HG02610 (cell line): ENCODE measurements at regions not wholly inside any gene's neighbourhood (a gene's known extent, or its start where the extent isn't known, plus 50 kb on each side); places are given as distances from the start of the nearest gene placed in this dataset.

ENCODE experiments used
- ATAC-seq: cut with Tn5 transposase; IDR thresholded peaks from one replicate; pipeline ENCODE4 v1.9.1; 2021; ENCODE audit warnings: mild to moderate bottlenecking, moderate library complexity; ENCODE audit not compliant: unreplicated experiment

DNA sequence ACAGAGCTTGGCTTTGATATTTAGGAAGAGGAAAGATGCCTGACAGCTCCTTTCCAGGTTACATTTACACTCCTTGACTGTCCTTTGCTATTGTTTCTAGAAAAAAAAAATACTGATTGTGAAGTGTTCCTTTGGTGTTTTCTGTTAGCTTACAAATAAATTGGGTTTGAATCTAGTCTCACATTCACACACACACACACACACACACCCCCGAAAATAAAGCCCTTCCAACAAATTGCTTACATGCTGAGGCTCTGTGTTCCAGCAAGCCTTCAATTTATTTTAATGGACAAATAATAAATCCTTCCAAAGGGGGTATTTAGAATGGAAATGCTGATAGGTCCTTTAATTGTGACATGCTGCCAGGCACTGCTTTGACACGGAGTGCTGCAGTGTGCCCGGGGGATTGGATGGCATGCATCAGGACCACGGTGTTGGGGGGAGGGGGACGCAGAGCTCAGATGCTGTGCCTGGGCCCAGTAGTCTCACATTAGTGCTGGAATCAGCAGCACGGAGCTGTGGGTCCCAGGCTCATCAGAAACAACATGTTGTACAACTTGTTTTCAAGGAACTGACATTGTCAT, 199.9 kb downstream of the CD83 start:
- ATAC-seq, result no peak

DNA sequence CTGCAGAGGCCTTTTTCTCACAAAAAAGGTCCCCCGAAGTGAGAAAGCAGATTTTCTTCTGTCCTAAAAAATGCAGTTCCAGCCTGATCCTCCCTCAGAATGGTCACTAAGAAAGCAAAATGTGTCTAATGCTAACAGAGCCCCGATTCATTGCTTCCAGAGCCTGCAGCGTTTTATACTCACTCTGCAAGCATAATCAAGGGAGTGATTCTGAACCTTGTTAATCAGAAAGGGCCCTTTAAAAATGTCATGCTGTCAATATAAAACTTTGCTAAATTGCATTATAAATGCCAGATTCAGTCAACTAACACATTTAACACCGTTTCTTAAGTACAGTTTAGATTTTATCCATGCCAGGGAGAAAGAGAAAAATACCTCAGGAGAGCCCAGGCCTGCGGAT, 202.8 kb downstream of the CD83 start:
- no peak for ATAC-seq

DNA sequence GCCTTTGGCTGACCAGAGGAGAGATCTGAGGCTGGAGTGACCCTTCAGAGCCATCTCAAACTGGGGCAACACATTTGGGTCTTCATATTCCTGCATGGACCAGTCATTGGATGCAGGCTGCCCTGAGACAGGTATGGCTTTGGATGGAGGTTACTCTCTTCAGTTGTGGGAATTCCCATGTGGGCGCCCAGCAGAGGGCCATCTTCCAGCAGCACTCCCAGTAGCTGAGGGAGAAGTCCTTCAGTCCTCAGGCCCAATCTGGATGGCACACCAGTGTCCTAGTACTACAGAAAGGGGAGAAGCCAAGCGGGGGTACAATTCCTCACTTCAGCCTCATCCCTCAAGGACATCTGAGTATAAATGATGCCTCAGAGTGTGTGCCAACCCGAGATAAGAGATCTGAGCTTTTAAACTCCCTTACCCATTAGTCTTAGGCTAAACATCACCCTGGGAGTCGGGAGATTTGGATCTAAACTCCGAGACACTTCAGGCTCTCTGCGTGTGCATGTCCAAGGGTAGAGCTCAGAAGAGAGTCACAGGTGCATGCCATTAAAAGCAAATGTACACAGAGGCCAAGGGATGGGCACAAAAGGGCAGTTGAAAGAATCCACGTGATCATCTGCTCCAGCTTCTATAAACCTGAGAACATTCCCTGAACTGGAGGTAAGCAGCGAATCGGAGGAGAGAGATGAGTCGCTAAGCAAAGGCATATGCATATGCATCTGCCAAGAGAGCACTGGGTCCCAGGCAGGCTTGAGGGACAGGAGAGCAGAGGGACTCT, 204.6 kb downstream of the CD83 start:
- no peak for ATAC-seq

DNA sequence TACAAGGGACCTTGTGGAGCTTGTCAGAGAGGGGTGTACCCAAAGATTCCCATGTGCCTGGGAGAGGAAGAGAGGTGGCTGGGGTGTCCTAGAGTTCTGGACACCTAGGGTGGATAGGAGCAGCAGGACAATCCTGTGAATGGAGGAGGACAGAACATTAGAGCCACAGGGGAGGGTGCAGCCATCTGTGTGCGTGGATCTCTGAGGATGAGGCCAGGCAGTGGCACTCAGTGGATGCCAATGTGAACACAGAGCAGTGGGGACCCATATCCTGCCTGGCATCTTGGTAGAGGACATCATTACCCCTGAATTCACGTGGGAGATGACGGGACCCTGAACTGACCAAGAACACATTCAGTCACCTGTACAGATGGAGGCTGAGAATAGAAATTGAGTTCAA, 205.3 kb downstream of the CD83 start:
- ATAC-seq, result no peak

DNA sequence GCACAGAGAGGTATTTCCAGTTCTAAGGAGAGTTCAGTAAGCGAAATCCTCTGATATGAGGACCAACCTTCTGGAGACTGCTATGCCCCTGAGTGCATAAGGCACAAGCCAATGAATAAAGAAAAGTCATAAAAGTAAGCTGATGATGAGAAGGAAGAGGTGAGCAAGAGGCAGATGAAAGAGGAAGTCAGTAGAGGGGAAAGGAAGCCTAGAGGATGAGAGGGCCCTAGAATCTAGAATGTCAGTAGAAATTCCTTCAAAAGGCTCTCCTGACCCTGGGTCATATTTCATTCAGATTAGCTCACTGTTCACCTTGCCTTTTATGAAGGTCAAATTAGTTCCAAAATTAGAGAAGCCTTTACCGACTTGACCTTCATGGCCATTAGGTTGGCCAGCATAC, 209.2 kb downstream of the CD83 start:
- no peak for ATAC-seq

DNA sequence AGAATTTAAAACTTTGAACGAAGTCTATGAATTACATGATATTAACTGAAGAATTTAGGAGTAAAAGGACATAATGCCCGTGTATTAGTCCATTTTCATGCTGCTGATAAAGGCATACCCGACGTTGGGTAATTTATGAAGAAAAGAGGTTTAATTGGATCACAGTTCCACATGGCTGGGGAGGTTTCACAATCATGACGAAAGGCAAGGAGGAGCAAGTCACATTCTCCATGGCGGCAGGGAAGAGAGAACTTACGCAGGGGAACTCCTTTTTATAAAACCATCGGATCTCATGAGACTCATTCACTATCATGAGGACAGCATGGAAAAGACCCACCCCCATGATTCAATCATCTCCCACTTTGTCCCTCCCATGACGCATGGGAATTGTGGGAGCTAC, 210.6 kb downstream of the CD83 start:
- ATAC-seq, result no peak

DNA sequence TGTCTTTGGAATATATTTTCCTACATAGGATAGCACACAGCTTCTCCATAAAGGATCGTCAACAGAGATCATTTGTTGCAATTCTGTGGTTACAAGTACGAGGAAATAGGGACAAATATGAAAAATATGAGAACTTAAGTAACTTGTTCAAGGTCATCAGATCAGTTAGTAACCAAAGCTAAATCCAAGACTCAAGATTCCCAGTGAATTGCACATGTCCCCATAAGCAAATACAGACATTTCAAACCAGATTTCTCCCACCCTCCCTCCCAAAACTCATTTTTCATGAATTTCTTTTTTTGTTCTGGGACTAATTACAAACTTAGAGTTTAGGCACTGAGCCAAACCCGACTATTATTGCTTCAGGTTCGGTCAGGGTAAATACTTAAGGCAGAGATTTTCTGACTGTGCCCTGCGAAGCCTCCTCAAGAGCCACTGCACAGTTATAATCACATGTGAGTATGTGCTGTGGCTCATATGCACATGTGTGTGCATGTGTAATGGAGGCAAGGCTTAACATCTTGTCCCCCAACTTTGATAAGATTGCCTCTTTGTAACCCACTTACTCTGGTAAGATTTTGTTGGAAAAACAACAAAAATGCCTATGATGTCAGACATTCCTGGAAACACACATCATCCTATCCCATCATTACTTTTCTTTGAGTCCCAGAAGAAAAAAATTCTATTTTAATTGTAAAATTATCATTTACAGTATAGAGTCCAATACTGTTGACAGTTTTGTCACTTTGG, 216.2 kb downstream of the CD83 start:
- ATAC-seq, result no peak

DNA sequence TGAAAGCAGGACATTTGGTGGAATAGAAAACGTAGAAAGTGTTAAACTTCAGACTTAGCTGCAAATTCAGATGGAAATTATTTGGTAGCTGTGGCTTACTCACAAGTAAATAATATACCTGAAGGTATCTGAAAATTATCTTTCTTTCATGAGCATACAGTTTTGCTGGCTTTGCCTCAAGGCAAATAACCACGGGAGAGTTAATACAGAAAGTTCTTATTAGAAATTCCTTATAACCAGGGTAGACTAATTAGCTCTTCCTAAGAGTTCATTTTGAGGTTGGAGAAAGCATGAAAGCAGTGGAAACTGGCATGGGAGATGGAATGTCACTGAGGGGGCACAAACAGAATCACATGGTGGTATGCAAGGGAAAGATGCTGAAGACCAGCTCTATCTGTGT, 217.5 kb downstream of the CD83 start:
- no peak for ATAC-seq

DNA sequence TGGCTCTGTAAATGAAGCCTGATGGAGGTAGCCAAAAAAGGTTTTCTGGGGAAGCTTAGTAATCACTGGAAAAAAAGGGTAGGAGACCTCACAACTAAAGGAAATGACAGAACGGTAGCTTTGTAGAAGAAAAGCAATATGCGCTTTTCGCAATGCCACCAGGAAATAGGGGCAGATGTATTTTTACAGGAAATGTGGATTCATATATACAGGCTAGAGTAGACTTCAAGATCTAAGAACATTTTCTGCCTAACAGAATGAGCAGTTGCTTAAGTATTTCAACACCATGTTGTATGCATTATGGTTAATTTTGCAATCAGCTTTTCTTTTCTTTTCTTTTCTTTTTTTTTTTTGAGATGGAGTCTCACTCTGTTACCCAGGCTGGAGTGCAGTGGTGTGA, 219.6 kb downstream of the CD83 start:
- no peak for ATAC-seq

DNA sequence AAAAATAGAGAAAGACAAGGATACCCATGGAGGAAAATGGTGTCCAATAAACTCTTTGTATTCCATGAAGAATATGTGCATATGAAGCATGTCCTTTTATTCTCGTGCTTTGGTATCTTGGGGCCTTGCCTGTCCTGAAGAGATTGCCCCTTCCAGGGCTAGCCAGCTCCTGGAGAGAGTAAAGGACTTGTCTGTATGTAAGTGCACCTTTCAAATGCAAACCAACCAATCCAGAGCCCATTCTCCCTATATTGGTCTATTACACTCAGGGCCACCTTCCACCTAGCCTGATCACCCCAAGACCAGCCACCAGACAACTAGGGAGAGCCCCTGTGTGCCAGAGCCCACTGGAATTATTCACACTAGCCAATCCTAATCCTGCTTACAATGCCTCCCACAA, 221.6 kb downstream of the CD83 start:
- no peak for ATAC-seq

DNA sequence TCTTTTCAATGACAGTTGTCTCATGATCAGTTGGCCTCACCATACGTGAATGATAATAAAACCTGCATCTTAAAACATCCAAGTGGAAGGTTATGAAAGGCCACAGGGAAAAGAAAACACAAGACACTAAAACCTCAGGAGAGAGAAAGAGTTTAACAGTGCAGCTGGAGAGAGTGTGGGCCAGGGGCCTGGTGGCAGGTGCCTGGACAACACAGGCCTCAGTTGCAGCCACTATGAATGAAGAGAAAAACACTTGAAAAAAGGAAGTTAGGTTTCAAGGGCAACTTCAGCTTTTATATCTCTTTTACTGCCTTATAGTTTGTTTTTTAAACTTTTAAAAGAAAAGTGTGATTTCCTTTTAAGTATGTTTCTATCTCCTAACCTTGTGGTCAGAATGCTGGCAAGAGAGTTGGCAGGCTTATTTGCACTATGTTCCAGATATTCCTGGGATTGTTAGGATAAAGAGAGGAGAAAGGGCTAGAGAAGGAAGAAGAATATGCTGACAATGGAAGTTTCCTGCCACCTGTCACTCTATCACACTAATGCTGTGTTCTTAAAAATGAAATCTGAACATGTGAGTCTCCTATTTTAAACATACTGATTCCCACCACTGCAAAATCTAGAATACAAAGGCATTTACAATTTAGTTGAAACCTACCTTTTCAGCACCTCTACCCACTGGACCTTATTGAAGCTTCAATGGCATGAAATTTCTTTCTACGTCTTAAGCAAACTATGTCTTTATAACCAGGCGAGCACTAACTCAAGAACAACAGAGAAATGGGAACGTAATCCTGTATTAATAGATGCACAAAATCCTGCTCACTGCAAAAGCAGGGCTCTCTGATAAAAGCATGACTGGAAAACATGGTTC, 222.4 kb downstream of the CD83 start:
- ATAC-seq, result no peak

DNA sequence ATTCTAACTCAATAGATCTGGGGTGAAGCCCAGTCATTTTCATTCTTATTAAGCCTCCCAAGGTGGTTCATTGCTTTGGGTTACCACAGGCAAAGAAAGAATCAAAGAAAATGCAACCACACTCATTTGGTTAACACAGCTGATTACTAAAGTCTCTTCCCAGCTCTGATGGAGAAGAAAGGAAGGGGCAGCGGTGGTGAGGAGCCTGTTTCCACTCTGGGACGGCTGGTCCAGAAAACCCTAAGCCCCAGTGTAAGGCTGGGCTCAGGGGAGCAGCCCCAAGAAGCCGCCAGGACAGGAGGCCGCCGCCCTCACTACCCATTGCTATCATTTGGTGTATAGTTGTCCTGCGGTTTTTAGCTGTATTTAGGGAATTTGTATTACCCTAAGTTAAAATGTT, 226.9 kb downstream of the CD83 start:
- ATAC-seq, result no peak

DNA sequence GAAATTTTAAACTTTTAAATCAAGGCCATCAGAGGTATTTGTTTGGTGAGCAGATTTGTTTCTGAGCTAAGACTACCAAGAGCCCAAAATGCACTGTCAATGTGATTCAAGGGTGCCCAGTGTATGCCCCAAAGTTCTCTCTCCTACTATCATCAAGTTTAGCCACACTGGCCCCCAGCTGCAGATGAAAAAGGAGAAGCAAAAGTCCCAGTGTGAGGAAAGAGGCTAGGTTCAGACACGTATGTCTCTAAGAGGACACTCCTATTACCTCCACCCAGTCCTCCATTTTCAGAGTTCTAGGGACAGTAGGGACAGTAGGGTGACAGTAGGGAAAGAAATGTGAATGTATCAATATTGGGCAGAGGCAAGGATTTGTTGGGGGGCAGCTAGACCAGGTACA, 230.8 kb downstream of the CD83 start:
- ATAC-seq, result no peak

DNA sequence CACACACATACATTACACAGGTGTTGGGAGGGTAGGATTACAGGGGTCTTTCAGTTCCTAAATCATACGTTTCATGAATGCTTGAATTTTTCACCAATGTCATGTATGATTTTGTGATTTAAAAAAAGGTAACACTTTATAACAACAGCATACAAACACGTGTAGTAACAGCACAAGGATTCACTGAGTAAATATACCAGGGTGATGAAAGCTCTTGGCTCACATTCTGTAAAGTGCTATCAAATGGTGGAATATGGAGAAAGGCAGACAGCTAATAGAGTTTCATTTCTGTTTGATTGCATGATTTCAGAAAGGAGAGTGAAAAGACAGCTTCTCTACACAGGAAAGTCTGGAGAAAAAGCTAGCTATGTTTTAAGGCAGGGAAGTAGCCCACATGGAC, 231.9 kb downstream of the CD83 start:
- ATAC-seq, result no peak

DNA sequence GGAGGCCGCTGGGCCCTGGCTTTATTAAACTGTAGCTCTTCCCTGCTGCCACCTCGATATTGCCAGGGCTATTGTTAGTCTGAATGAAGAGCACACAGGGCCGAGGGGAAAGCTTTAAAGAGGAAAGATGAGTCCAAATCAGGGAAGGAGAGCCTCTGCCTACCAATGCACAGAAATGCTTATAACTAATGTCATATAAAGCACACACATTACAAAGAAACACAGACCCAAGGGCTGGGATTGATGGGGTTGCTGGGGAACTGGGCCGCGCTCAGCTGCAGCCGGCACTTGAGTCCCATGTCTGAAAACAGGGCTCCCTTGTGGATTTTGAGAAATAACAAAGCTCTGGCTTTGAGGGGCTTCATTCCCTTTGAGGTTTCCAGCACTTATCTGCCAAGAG, 232.6 kb downstream of the CD83 start:
- ATAC-seq, result no peak

DNA sequence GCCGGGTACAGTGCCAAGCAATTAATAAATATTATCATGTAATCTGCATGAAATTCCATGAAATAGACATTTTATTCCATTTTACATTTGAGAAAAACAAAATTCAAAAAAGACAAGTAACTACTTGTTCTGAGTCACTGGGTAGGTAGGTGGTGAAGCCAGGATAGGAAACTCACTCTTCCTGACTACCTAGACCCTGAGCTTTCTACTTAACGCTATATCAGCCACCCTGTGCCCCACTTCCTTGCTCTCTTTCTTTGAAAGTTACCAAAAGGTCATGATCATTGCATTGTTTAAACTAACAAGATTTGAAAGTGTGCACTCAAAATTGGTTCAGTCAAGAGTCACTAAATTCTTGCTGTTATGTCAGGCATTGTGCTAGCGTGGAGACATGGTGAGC, 235.7 kb downstream of the CD83 start:
- no peak for ATAC-seq

DNA sequence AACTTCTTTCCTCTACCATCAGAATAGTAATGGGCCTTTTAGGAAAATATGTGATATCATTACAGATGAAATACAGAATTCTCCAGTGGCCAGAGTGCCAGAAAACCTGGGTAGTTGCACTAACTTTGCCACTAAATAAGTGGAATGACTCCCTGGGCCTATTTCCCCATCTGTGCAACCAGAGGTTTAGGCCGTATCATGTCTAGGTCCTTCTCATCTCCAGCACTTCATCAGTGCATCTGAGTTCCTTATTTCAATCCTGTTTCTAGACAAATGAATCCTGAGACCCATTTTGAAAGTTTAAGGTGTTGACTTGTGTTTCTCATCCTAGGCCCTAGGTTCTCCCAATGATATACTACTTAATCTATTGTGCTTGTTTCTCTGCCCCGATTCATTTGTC, 236.2 kb downstream of the CD83 start:
- ATAC-seq, result no peak

DNA sequence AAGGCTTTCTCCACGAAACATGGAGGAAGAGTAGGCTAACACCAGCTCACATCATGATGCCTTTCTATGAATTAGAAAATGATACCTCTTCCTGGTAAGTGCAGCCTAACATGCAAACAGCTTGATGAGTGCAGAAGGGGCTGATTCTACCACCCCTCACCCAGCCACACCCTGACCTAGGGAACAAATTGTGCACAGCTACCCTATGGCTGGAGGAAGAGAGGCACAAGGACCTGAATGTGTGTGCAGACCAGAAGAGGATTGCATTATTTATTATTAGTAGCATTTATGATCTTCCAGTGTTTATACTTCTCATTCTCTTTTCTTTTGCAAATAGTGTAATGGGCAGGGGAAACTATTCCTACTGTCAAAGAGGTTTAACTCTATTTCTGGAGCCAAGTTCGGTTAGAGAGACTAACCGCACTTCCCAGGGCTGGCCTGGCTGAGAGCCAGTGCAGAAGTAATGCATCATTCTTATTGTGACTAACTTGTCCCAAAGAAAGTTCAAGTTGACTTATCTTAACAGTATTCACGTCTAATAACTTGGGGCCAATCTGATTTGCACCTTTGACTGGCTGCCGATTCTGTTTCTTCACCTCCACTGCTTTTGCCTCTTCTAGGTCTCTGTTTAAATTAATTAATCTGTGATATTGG, 237.5 kb downstream of the CD83 start:
- ATAC-seq, result no peak

DNA sequence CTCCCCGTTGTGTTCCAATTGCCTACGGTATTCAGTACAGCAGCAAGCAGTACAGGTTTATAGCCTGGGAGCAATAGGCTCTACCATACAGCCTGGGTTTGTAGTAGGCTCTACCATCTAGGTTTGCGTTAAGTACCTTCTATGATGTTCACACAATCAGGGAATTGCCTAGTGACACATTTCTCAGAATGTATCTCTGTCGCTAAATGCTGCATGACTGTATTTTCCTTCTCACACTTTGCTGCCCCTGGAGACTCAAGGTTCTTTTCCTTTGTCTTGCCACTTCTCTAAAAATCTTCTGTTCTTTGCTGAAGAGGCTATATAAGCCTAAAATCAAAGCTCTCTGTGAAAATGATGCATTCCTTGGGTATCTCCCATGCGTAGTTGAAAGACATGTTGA, 241.9 kb downstream of the CD83 start:
- ATAC-seq, result no peak

DNA sequence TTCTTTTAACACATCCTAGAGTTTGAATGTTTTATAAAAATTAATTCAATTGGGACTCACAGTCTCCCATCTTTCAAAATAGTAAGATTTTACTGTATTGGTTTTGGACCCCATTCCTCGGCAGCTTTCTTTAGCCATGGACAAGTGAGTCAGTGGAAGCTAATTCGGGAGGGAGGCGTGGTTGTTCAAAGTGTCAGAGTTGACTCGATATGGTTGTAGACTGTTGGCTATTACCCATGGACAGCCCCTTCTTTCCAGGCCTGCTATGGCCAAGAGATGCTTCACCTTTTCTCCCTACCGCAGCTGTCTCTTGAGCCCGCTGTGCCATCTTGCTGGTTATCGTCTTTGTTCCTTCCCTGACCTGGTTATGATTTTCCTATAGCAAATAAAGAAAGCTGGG, 243.0 kb downstream of the CD83 start:
- no peak for ATAC-seq

DNA sequence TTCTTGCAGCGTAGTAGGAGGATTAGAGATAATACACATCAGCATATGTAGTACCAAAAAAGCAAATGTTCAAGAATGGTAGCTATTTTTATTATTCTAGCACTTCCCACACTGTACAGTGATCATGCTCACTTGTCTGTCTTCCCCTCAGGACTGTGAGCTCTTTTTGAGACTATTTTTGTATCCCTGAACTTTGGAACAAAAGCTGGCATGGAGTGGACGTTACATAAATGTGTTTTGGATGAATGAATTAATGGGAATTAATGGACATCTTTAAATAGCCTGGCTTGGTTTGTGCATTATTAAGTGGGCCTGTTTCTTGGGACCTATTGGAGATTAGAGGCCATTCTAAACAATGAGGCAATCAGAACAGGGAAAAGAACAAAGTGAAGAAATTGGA, 243.7 kb downstream of the CD83 start:
- no peak for ATAC-seq
